ENCODE measurements at regions not wholly inside any gene's neighbourhood (a gene's known extent, or its start where the extent isn't known, plus 50 kb on each side); places are given as distances from the start of the nearest gene placed in this dataset.
A peak's percentile ranks its signal among the peaks of the same experiment; 100 is the strongest.
"Not testable (repeated sequence)": the region's sequence is repeated elsewhere in the genome, so short reads cannot be mapped to it uniquely, and the experiment has no call there.

DNA sequence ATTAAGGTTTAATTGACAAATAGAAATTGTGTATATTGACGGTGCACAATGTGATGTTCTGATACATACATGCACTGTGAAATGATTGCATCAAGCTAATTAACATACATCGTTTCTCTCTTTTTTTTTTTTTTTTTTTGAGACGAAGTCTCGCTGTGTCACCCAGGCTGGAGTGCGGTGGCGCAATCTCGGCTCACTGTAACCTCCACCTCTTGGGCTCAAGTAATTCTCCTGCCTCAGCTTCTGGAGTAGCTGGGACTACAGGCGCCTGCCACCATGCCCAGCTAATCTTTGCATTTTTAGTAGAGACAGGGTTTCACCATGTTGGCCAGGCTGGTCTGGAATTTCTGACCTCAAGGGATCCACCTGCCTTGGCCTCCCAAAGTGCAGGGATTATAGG, 69.9 kb upstream of the JCAD start:
- not testable (repeated sequence) for FAIRE-seq; DNase-seq (ENCODE audit: insufficient read length, low spot score)

GRCh38 chr10:30127120-30127541, 67.7 kb upstream of the JCAD start:
- DNase-seq (ENCODE audit: insufficient read length, low spot score) (no peak), FAIRE-seq (no peak)

- DNase-seq (ENCODE audit: insufficient read length, low spot score) (no peak), FAIRE-seq (no peak)
Observed at GRCh38 chr10:30125496-30125895, 66.1 kb upstream of the JCAD start.

DNA sequence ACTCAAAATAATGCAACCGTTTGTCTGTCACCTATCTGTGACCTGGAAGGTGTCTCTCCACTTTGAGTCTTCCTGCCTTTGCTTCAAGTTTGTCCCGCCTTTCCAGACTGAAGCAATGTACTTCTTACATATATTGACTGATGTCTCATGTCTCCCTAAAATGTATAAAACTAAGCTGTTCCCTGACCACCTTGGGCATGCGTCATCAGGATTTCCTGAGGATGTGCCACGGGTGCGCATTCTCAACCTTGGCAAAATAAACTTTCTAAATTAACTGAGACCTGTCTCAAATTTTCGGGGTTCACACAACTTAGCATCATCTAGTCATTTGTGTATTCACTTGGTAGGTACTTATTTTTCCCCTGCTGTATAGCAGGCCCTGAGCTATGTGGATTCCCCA, 65.3 kb upstream of the JCAD start:
- FAIRE-seq = no peak

GRCh38 chr10:30121401-30121800, 62.0 kb upstream of the JCAD start:
- no peak for DNase-seq (ENCODE audit: insufficient read length, low spot score)
- FAIRE-seq = no peak

More for the DNA sequence above, 65.3 kb upstream of the JCAD start:
- DNase-seq (ENCODE audit: insufficient read length, low spot score) = no peak

GRCh38 chr10:30118590-30118989, 59.2 kb upstream of the JCAD start:
- no peak for DNase-seq (ENCODE audit: insufficient read length, low spot score)

GRCh38 chr10:30117812-30118501, 58.6 kb upstream of the JCAD start:
- DNase-seq (ENCODE audit: insufficient read length, low spot score) (no peak), FAIRE-seq (no peak)

More at GRCh38 chr10:30118590-30118989, 59.2 kb upstream of the JCAD start:
- no peak for FAIRE-seq

DNA sequence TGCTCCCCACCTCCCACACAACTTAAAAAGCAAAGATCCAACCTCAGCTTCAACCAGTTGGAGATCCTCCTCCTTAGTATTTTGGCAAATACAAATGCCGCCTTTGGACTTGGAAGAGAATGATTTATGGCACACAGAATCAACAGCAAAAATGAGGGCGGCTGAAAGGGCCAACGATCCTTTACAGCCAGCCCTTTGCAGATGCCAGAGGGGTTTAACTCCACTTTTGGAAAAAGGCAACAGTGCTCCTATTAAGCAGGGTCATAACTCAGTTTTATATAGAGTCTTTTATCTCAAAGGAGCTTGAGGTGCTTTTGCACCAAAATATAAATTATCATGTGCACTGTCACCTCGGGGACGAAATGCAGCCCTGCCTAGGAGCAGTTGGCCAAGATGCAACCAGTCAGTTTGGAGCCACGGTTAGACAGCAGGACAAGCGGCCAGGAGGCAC, 56.7 kb upstream of the JCAD start:
- FAIRE-seq = no peak
- no peak for DNase-seq (ENCODE audit: insufficient read length, low spot score)

- no peak for FAIRE-seq
Observed at GRCh38 chr10:30115626-30115940, 56.2 kb upstream of the JCAD start.

DNA sequence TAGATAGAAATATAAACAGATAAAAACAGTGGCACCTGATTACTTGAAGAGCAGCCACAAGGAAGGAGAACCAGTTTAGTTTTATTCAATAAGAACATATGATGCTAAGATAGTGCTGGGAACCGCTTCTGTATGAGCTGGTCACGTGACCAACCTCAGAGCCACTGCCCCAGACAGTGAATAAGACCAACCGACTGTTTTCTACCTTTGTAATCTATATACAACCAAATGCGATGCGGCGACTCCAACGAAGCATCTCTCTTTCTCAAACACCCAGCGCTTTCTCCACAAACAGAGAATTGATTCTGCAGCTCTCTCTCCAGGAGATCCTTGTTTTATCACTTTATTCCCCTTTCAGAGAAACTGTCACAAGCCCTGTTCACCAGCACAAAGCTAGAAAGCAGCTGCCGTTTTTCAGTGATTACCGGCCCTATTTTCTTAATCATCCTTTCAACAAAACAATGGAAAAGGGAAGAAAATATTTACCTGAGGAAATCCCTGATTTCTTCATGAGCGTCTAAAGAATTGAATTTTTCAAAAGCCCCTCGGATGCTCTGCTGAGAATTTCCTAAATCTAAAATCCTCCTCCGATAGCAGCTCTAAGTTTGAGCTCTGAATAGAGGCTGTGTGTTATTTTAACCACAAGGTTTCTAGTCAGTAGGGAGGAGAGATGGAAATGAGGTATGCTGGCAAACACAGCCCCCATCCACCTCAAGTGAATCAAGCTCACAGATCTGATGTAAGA, 55.7 kb upstream of the JCAD start:
- DNase-seq (ENCODE audit: insufficient read length, low spot score) (no peak), FAIRE-seq (no peak)

More at GRCh38 chr10:30115626-30115940, 56.2 kb upstream of the JCAD start:
- no peak for DNase-seq (ENCODE audit: insufficient read length, low spot score)

GRCh38 chr10:30114401-30114800, 55.0 kb upstream of the JCAD start:
- FAIRE-seq (no peak), DNase-seq (ENCODE audit: insufficient read length, low spot score) (no peak)

GRCh38 chr10:30111340-30112022, 52.1 kb upstream of the JCAD start:
- FAIRE-seq (no peak), DNase-seq (ENCODE audit: insufficient read length, low spot score) (peak; percentile 32)
